HG02571 (cell line): ENCODE measurements at regions not wholly inside any gene's neighbourhood (a gene's known extent, or its start where the extent isn't known, plus 50 kb on each side); places are given as distances from the start of the nearest gene placed in this dataset.
"Not testable (repeated sequence)": the region's sequence is repeated elsewhere in the genome, so short reads cannot be mapped to it uniquely, and the experiment has no call there.

Experiments used
- ATAC-seq: cut with Tn5 transposase; IDR thresholded peaks from one replicate; pipeline ENCODE4 v1.9.1; 2021; ENCODE audit warnings: mild to moderate bottlenecking, moderate library complexity; ENCODE audit not compliant: unreplicated experiment

DNA sequence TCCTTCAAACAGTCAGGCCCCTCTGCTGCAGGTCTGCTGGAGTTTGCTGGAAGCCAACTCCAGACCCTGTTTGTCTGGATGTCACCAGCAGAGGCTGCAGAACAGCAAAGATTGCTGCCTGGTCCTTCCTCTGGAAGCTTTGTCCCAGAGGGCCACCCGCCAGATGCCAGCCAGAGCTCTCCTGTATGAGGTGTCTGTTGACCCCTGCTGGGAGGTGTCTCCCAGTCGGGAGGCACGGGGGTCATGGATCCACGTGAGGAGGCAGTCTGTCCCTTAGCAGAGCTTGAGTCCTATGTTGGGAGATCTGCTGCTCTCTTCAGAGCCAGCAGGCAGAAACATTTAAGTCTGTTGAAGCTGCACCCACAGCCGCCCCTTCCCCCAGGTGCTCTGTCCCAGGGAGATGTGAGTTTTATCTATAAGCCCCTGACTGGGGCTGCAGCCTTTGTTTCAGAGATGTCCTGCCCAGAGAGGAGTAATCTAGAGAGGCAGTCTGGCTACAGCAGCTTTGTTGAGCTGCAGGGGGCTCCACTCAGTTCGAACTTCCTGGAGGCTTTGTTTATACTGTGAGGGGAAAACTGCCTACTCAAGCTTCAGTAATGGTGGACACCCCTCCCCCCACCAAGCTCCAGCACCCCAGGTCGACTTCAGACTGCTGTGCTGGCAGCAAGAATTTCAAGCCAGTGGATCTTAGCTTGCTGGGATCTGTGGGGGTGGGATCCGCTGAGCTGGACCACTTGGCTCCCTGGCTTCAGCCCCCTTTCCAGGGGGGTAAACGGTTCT lies 72.1 kb downstream of the OGFRL1 start:
- not testable (repeated sequence) for ATAC-seq

- no peak for ATAC-seq
Observed at GRCh38 chr6:71364889-71365542, 76.4 kb downstream of the OGFRL1 start.

GRCh38 chr6:71367756-71368155 lies 79.1 kb downstream of the OGFRL1 start:
- no peak for ATAC-seq

- no peak for ATAC-seq
Observed at GRCh38 chr6:71368284-71368683, 79.7 kb downstream of the OGFRL1 start.

DNA sequence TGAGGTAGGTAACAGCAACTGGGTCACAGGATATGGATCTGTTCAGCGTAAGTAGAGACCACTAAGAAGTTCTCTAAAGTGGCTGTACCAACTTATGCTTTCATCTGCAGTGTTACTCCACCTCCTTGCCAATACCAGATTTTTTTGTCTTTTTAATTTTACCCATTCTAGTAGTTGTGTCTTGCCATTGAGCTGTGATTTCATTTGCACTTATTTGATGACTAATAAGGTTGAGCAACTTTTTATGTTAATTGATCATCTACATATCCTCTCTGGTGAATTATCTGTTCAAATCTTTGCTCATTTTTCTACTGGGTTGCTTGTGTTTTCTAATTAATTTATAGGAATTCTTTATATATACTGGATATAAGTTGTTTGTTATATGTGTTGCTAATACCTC lies 82.9 kb downstream of the OGFRL1 start:
- no peak for ATAC-seq

GRCh38 chr6:71373943-71374342 lies 85.3 kb downstream of the OGFRL1 start:
- ATAC-seq, result no peak

- no peak for ATAC-seq
Observed at GRCh38 chr6:71375676-71376075, 87.1 kb downstream of the OGFRL1 start.

DNA sequence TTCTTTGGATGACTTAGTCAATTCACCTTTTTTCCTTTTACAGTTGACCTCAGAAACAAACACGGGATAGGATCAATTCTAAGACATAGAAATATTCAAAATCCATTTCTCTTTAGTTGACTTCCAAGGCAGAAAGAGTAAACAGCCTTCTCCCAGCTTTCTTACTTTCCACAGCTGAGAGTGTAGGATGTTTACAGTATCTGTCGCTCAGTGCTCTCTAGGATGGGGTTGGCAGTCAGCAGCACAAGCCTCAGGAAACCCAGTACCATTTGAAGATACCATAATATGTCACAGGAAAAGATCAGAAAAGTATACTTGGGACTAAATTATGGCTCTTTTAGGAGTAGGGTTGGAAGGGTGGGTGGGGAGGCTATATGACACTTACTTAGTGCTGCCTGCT lies 88.2 kb downstream of the OGFRL1 start:
- no peak for ATAC-seq

DNA sequence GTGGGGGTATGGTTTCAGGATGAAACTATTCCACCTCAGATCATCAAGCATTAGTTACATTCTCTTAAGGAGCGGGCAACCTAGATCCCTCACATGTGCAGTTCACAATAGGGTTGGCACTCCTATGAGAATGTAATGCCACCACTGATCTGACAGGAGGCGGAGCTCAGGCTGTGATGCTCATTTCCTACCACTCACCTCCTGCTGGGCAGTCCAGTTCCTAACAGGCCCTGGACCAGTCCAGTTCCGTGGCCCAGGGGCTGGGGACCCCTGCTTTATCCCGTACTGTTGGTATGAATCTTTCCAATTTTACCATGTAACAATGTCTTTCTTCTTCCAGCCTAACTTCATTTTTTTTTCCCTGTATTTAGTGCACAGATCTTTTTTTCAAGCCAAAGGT lies 94.9 kb downstream of the OGFRL1 start:
- no peak for ATAC-seq

- no peak for ATAC-seq
Observed at GRCh38 chr6:71383901-71384489, 95.4 kb downstream of the OGFRL1 start.

DNA sequence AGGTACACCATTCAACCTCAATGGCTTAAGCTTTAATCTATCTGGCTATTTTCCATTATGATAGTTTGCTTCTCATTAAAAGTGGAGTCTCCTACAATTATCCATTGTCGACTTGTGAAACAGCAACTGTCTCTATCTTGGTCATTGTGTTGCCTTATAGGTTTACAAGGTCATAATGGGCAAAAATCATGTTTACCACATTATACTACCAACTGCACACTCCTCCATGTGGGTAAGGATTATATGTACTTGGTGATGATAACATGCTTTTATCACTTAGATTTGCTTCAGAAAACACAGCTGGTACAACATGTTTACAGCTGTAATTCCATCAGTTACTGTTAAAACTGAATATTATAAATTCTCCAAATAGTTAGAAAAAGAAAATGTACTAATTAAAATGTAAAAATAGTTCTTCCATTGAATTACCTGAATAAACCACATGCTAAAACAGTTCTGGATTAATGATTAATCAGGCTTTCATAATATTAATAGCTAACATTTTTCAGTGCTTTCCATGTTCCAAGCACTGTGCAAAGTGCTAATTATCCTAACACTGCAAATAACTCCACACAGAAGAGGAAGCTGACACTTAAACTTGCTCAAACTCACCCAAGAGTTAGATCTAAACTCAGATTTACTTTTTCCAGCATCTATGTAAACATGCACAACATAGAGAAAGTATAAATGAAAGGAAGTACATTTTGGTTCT lies 96.7 kb downstream of the OGFRL1 start:
- ATAC-seq, result no peak

- no peak for ATAC-seq
Observed at GRCh38 chr6:71386215-71386614, 97.6 kb downstream of the OGFRL1 start.

GRCh38 chr6:71387179-71387578 lies 98.6 kb downstream of the OGFRL1 start:
- ATAC-seq, result no peak

DNA sequence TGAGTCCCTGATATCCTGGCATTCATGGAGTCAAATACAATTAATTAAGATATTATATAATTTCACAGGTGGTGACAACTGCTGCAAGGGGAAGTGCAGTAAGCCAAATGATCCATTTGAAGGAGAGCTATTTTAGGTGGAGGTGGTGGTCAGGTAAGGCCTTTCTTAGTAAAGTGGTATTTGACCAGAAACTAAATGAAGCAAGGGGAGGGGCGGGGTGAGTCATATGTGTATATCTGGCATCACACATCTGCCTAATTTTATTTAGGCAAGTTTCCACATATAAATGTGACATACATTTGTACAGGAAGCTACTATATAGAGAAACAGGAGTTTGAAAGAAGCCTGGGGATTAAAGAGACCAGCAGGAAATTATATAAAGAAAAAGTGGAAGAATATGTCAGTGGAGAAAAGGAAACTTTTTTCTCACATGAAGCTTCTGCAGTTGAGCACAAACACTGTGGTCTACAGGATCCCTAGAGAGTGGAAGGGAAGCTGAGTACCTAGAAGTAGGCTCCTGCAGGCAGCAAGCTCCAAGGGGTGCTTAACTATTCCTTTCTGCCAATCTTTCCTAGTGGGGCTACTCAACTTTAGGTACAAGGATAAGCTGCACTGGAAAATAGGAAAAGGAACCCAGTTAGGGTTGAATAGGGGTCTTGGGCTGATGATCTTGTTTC lies 99.6 kb downstream of the OGFRL1 start:
- no peak for ATAC-seq

- ATAC-seq, result no peak
Observed at GRCh38 chr6:71388856-71389527, 100.4 kb downstream of the OGFRL1 start.

DNA sequence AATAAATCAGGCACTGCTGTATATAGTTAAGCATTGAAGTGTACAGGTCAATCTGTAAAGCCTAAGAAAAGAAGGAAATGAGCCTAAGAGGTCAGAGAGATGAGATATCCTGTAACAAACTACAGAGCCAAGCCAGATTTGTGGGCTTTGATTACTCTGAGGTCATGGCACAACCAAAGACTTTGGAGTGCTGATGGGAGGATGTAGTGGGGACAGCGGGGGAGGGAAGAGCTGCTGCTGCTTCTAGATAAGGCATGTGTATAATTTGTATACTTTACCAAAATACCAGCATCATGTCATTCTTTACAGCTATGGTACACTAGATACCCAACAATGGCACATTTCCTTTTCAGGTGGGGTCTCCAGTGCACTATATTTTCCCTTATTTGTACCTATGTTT lies 102.5 kb downstream of the OGFRL1 start:
- no peak for ATAC-seq

DNA sequence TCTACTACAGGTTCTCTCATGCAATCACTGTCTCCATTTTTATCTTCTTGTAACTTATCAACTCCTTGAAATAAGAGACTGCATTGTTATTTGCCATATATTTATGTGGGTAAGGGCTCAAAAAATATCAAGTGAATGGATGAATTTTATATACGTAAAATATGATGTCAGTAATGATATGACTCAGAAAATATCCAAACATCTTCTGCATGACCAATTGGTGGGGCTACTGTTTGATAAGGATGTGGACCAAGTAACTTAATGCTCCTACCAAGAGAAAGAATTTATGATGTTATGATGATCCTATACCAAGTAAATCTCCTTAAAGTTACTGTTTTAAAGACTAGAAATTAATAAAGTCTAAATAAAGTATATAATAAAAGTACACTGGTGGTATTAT lies 103.7 kb downstream of the OGFRL1 start:
- no peak for ATAC-seq

- ATAC-seq, result no peak
Observed at GRCh38 chr6:71393471-71393870, 104.9 kb downstream of the OGFRL1 start.

DNA sequence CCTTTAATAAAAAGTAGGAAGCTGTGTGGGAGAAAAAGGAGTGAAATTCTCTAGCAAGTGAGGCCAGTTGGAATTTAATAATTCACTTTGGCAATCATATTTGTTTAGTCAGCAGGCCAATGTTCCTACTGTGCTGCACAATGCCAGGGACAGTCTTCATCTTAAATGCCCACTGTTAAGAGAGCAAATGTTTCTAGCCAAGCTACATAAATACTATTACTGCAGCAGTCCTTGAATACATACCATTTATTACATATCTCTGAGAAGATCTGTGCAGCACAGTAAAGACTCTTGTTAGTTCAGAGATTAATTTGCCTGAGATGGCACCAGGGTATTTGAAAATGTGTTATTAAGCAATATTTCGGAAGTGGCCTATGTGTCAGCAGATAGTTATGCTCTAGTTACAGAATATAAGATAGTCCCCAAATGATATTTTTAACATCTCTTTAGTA lies 105.4 kb downstream of the OGFRL1 start:
- no peak for ATAC-seq

DNA sequence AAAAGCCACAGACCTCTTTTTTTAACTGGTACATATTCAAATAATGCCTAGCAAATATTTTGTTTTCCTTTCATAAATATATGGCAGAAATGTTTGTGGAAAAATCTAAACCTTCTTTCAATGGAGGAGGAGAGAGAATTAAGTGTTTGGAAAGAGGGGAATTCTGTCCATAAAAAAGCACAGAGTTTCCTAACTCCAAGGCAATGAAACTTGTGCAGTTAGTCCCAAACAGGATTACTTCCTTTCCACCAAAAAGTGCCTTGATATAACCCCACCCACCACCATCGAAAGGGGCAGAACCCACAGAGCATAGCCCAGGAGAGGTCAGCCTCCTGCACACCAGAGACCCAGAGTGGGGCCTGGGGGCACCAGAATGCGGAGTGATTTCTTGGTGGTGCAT lies 106.3 kb downstream of the OGFRL1 start:
- ATAC-seq, result no peak
